ENCODE measurements at regions not wholly inside any gene's neighbourhood (a gene's known extent, or its start where the extent isn't known, plus 50 kb on each side); places are given as distances from the start of the nearest gene placed in this dataset.

DNA sequence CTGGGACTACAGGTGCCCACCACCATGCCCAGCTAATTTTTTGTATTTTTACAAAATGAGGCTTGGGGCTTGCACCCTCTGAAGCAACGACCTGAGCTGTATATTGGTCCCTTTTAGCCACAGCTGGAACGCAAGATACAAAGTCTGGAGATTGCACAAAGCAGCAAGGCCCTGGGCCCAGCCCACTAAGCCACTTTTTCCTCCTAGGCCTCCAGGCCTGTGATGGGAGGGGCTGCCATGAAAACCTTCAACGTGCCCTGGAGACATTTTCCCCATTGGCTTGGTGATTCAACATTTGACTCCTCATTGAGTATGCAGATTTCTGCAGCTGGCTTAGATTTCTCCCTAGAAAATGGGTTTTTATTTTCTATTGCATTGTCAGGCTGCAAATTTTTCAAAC lies 69.2 kb downstream of the CYB561 start:
- H3K27me3 ChIP-seq (ENCODE audit: control insufficient read depth, insufficient read depth, low read length), result no peaks in the 10 kb centered on the region
- H3K4me3 ChIP-seq (ENCODE audit: low read depth, low read length), result no peak overlapping the region
- DNase-seq (ENCODE audit: low read depth), result no peak
- TF ChIP-seq CTCF (IDR thresholded peaks at IDR 0.05; ENCODE audit: insufficient read depth, low read length, poor library complexity, severe bottlenecking), result no peak
- H3K36me3 ChIP-seq (ENCODE audit: control insufficient read depth, insufficient read depth, low read length), result no peaks in the 10 kb centered on the region

- TF ChIP-seq CTCF (IDR thresholded peaks at IDR 0.05; ENCODE audit: insufficient read depth, low read length, poor library complexity, severe bottlenecking), result no peak
- no peak for DNase-seq (ENCODE audit: low read depth)
- Histone ChIP-seq H3K27me3 (ENCODE audit: control insufficient read depth, insufficient read depth, low read length) (no peaks in the 10 kb centered on the region), H3K4me3 (ENCODE audit: low read depth, low read length) (no peak overlapping the region), H3K36me3 (ENCODE audit: control insufficient read depth, insufficient read depth, low read length) (no peaks in the 10 kb centered on the region)
Observed at GRCh38 chr17:63378411-63379375, 67.4 kb downstream of the CYB561 start.

- H3K27me3 ChIP-seq (ENCODE audit: control insufficient read depth, insufficient read depth, low read length), result no peaks in the 10 kb centered on the region
- no peak for DNase-seq (ENCODE audit: low read depth)
- H3K4me3 ChIP-seq (ENCODE audit: low read depth, low read length), result no peak overlapping the region
- no peaks in the 10 kb centered on the region for H3K36me3 ChIP-seq (ENCODE audit: control insufficient read depth, insufficient read depth, low read length)
- TF ChIP-seq CTCF (IDR thresholded peaks at IDR 0.05; ENCODE audit: insufficient read depth, low read length, poor library complexity, severe bottlenecking), result no peak
Observed at GRCh38 chr17:63379636-63380035, 66.5 kb downstream of the CYB561 start.

- DNase-seq (ENCODE audit: low read depth), result no peak
- H3K36me3 ChIP-seq (ENCODE audit: control insufficient read depth, insufficient read depth, low read length), result no peaks in the 10 kb centered on the region
- no peaks in the 10 kb centered on the region for H3K27me3 ChIP-seq (ENCODE audit: control insufficient read depth, insufficient read depth, low read length)
Observed at GRCh38 chr17:63381101-63381729, 64.9 kb downstream of the CYB561 start.

GRCh38 chr17:63382136-63382535 lies 64.0 kb downstream of the CYB561 start:
- no peaks in the 10 kb centered on the region for H3K36me3 ChIP-seq (ENCODE audit: control insufficient read depth, insufficient read depth, low read length)
- H3K27me3 ChIP-seq (ENCODE audit: control insufficient read depth, insufficient read depth, low read length), result no peaks in the 10 kb centered on the region
- H3K4me3 ChIP-seq (ENCODE audit: low read depth, low read length), result no peak overlapping the region
- no peak for TF ChIP-seq CTCF (IDR thresholded peaks at IDR 0.05; ENCODE audit: insufficient read depth, low read length, poor library complexity, severe bottlenecking)
- DNase-seq (ENCODE audit: low read depth), result peak; percentile 38

More at GRCh38 chr17:63381101-63381729, 64.9 kb downstream of the CYB561 start:
- H3K4me3 ChIP-seq (ENCODE audit: low read depth, low read length), result no peak overlapping the region
- no peak for TF ChIP-seq CTCF (IDR thresholded peaks at IDR 0.05; ENCODE audit: insufficient read depth, low read length, poor library complexity, severe bottlenecking)

Measured in kidney epithelial cell (primary cell).